SK-MEL-5 (cell line): ENCODE measurements at regions not wholly inside any gene's neighbourhood (a gene's known extent, or its start where the extent isn't known, plus 50 kb on each side); places are given as distances from the start of the nearest gene placed in this dataset.
A peak's percentile ranks its signal among the peaks of the same experiment; 100 is the strongest.

Source experiments
- DNase-seq: peaks from one replicate; pipeline ENCODE4 v3.0.0-alpha.2; 2016; ENCODE audit warnings: low read depth, low spot score
- in situ Hi-C: cut with HindIII; loops from 2 replicates; pipeline ENCODE4 v1.10.0; 2016; ENCODE audit warnings: low sequenced_read_pairs, high pct_unique_total_duplicates, low pct_unique_long_range_greater_than_20kb

DNA sequence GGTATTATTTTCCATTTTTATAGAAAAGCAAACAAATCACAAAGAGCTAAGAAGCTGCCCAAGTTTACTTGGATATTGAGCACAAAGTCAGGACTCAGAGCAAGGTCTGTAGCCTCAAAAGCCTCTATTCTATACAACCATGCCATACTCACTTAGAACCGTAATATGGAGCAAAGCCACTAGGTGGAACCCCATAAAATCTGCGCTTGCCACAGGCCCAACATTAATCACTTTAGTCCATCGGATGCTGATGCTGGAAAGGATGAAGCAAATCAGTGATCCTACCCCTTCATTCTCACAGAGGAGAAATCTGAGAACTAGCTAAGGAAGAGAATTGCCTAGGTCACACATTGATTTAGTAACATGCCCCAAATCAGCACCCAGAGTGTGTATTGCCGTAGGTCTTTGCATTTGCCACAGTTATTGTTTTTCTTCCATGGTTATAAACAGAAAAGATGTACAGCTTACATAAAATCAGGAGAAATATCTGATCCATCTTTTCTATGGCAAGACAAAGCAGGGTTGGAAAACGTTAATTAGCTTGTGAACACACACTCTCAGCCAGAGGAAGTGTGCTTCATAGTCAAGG is 56.7 kb upstream of the RAB38 start:
- DNase-seq = peak; percentile 66
- in situ Hi-C loops = no loop called here

DNA sequence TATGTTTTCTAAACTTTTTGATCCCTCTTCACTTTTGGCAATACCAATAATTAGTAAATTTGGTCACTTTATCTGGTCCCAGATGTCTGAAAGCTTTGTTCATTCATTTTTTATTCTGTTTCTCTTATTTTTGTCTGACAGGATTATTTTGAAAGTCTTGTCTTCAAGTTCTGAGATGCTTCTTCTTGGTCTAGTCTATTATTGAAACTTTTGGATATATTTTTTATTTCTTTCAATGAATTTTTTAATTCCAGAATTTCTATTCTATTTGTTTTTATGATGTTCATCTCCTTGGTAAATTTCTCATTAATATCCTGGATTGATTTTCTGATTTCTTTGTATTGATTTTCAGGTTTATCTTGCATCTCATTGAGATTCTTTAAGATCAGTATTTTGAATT is 54.1 kb upstream of the RAB38 start:
- in situ Hi-C loops = no loop called here
- no peak for DNase-seq
